ENCODE measurements at regions not wholly inside any gene's neighbourhood (a gene's known extent, or its start where the extent isn't known, plus 50 kb on each side); places are given as distances from the start of the nearest gene placed in this dataset.
"Not testable (repeated sequence)": the region's sequence is repeated elsewhere in the genome, so short reads cannot be mapped to it uniquely, and the experiment has no call there.

GRCh38 chr3:3291756-3292283 is 112.3 kb upstream of the CRBN start:
- TF ChIP-seq POLR2AphosphoS5 (IDR thresholded peaks at IDR 0.05; ENCODE audit: control insufficient read depth, insufficient read depth, low read depth, low read length); POLR2A (conservative IDR thresholded peaks at IDR 0.05); ZNF384 (IDR thresholded peaks at IDR 0.05; ENCODE audit: low read depth, low read length); CTCF (IDR thresholded peaks at IDR 0.05 in 2 of 3, conservative IDR thresholded peaks at IDR 0.05 in 1 of 3; ENCODE audit: insufficient read depth in 2 of 3, low read depth in 1 of 3, low read length in 3 of 3); RAD21 (CRISPR knock-in tag; conservative IDR thresholded peaks at IDR 0.05 in 1 of 2, IDR thresholded peaks at IDR 0.05 in 1 of 2); MYC (IDR thresholded peaks at IDR 0.05; ENCODE audit: low read depth, low read length); MYC (CRISPR knock-in tag; IDR thresholded peaks at IDR 0.05; ENCODE audit: borderline replicate concordance, low read depth); ZEB2 (IDR thresholded peaks at IDR 0.05); ZNF354B (CRISPR knock-in tag; IDR thresholded peaks at IDR 0.05); HMGXB4 (CRISPR knock-in tag; IDR thresholded peaks at IDR 0.05); TARDBP (IDR thresholded peaks at IDR 0.05); ZBTB33 (CRISPR knock-in tag; IDR thresholded peaks at IDR 0.05); FOXO4 (CRISPR knock-in tag; IDR thresholded peaks at IDR 0.05): not testable (repeated sequence)

All from K562 (cell line).